GM21447 (cell line): ENCODE measurements at regions not wholly inside any gene's neighbourhood (a gene's known extent, or its start where the extent isn't known, plus 50 kb on each side); places are given as distances from the start of the nearest gene placed in this dataset.

Experiments used
- ATAC-seq: cut with Tn5 transposase; IDR thresholded peaks from one replicate; pipeline ENCODE4 v1.9.1; 2021; ENCODE audit not compliant: unreplicated experiment

GRCh38 chr4:178899084-178899483 is 1456.8 kb upstream of the AGA start:
- ATAC-seq, result no peak

GRCh38 chr4:178917756-178918155 is 1475.5 kb upstream of the AGA start:
- no peak for ATAC-seq

DNA sequence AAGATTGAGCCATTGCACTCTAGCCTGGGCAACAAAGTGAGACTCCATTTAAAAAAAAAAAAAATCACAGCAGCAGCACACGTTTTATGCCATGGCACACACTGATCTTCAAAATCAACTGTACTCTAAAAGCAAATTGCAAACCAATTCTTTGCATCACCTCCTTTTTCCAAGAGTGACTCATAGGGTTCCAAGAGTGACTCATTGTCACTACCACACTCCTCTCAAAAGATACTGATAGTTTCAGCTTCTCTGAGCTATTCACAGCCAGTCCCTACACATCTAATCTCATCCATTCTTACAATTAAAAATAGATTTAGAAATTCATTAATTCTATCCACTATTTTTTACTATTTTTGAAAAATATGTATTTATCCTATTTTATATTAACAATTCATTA is 1494.9 kb upstream of the AGA start:
- no peak for ATAC-seq

- no peak for ATAC-seq
These were observed 1499.7 kb upstream of the AGA start for GRCh38 chr4:178941975-178942374.

GRCh38 chr4:178953447-178954120 is 1511.3 kb upstream of the AGA start:
- ATAC-seq, result no peak

DNA sequence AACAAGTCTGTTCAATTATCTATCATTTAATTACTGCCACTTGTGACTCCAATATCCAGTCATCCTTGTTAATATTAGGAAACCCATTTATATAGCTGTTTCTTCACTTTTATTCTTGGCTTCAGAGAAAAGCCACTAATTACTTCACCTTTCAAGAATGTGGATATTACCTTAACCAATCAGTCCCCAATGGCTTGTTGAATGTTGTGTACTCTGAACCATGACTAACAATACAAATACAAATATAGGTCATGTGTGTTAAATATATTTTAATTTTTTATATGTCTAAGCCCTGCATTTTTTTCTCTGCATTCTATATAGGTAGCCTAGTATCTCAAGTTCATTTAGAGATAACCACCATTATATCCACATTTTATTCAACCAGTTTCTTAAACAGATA is 1513.4 kb upstream of the AGA start:
- ATAC-seq, result no peak

- no peak for ATAC-seq
These were observed 1516.6 kb upstream of the AGA start for GRCh38 chr4:178958725-178959440.

DNA sequence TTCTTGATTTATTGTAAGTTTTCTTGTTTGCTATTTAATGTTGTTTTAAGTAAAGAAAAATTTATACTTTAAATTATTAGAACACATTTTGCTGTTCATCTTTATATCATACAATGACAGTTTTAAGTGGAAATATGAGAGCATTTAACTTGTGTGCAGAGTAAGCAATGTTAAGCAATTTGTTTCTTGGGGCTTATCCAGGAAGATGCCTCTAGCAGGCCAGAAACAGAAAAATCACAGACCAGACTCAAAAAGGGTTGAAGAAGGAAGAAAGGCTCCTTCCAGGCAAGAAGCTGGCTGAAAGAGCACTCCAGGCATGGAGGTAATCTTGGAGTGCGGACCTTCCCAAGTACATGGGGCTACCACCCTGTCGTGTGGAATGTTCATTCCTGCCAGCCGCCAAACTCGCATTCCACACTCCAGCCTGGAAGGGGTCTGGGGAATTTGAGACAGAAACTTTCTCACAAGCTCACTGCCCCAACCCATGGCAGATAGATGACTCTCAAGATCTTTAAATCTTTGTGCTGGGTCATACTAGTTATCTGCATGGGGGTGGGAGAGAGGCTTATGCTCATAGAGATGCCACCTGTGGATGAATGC is 1521.3 kb upstream of the AGA start:
- ATAC-seq, result no peak

- no peak for ATAC-seq
These were observed 1524.4 kb upstream of the AGA start for GRCh38 chr4:178966644-178967043.

GRCh38 chr4:178970433-178971140 is 1528.3 kb upstream of the AGA start:
- no peak for ATAC-seq

- ATAC-seq, result no peak
These were observed 1534.6 kb upstream of the AGA start for GRCh38 chr4:178976861-178977260.

GRCh38 chr4:178993306-178993705 is 1551.1 kb upstream of the AGA start:
- ATAC-seq, result no peak

GRCh38 chr4:179001918-179002317 is 1559.7 kb upstream of the AGA start:
- ATAC-seq, result no peak

DNA sequence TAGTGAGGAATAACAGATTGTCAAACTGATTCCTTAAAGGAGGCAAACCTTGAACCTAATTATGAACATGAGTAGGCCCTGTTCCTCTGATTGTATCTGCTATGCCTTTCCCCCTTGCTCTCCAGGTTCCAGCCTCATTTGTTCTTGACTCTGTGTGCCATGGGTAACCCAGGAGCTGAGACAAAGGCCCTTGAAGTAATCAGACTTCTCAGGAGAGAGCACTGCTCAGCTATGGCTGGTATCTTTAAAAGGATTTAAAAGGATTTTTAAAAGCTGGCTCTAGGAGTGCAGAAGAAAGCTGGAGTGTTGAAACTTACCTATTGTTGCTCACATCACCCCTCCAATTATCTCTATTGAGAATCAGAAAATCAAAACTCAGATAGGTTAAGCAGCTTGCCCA is 1565.5 kb upstream of the AGA start:
- no peak for ATAC-seq

GRCh38 chr4:179017581-179017980 is 1575.3 kb upstream of the AGA start:
- no peak for ATAC-seq

DNA sequence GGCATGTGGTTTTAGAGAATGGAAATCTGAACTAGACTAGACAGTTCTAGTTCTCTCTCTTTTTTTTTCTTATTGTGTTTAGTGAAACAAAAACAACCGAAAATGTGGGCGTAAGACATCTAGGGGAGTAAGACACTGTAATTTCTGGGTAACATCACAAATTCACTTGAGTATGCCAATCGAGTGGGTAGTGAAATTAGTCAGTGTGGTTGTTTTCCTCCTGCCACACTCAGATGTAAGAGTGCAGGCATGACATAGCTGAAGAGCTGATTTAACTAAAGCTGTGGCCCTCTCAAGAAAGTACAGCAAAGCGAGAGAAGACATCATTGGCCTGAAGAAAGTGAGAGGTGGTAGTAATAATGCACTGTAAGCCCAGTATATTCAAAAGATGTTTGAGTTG is 1585.3 kb upstream of the AGA start:
- ATAC-seq, result no peak

DNA sequence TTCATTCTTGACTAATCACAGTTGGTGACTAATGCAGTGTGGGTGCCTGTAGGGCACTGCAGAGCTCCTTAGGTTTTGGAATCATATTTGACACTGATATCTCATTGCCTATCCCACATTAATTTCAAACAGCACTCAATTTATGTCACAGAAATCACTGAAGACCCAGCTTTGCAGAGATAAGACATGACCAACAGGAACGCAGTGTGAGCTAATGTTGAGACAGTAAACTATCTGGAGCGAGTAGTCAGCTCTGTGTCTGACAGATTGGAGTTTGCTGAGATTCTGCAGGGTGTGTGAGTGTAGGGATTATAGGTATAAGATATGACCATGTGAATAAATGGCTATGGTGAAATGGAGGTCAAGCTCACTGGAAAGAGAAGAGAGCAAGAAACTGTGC is 1586.1 kb upstream of the AGA start:
- ATAC-seq, result no peak

- no peak for ATAC-seq
These were observed 1587.4 kb upstream of the AGA start for GRCh38 chr4:179029683-179030082.

DNA sequence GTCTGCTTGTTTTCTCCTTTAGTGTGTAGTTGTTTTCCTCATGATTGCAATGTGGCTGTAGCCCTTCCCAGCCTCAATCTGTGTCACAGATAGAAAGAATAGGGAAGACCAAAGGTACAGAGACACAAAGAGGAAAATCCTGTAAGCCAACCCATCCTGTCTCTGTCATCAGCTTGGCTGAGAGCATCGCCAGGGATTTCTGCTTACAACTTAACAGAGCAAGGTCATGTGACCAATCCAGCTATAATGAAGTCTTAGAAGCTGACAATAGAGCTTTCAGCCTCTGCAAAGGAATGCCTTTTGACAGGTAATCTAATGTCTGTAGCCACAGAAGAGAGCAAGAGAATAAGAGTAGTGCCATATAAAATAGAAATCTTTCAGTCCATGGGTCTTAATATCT is 1598.0 kb upstream of the AGA start:
- no peak for ATAC-seq

DNA sequence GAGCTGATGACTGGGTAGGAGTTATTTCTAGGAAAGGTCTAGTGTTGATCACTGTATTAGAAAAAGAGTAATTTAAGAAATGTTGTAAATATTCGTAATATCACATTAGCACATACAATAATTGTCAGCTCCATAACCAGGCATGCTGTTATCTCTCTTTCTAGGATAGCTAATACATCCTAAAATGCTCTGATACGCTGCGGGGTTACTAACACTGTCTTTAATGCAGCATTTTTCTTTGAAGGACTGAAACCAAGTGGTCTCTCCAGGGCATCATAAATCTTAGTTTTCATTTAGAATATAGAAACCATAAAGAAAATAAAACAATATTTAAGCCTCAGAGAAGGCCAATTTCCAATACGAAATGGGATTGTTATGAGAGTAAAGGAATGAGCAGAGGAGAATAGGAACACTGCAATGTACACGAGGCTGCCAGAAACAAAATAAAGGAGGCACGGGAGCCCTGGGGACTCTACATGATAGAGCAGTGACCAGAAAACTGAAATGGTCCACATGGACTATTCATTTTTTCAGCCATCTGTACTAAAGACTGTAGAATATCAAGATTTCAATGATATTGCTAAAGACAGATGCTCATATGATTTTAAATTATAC is 1606.7 kb upstream of the AGA start:
- no peak for ATAC-seq

GRCh38 chr4:179051206-179051605 is 1609.0 kb upstream of the AGA start:
- ATAC-seq, result no peak
